ENCODE measurements at regions not wholly inside any gene's neighbourhood (a gene's known extent, or its start where the extent isn't known, plus 50 kb on each side); places are given as distances from the start of the nearest gene placed in this dataset.
"Not testable (repeated sequence)": the region's sequence is repeated elsewhere in the genome, so short reads cannot be mapped to it uniquely, and the experiment has no call there.

- no peak for DNase-seq (ENCODE audit: low read depth)
These were observed 58.3 kb downstream of the PDHA2 start for GRCh38 chr4:95898226-95898625.

GRCh38 chr4:95909211-95909610 lies 69.3 kb downstream of the PDHA2 start:
- no peak for DNase-seq (ENCODE audit: low read depth)

DNA sequence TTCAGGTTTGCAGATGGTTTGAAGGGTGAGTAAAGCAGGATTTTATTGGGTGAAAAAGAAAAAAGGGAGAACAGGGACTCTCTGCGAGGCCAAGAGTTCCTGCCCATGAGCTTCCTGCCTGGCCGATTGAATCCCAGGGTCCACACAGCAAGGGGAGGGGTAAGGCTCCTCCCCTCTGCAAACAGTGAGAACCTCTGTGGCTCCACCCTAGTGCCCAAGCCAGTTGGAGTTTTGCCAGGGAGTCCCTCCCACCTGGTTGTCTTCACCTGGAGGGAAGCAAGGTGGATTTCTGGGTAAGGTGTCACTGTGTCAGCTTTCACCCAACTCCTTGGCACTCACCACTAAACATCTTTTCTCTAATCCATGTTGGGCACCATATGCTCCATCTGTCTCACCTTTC lies 70.9 kb downstream of the PDHA2 start:
- no peak for DNase-seq (ENCODE audit: low read depth)

GRCh38 chr4:95921470-95921869 lies 81.6 kb downstream of the PDHA2 start:
- no peak for DNase-seq (ENCODE audit: low read depth)

GRCh38 chr4:95929448-95930064 lies 89.7 kb downstream of the PDHA2 start:
- peak; percentile 6 for DNase-seq (ENCODE audit: low read depth)

DNA sequence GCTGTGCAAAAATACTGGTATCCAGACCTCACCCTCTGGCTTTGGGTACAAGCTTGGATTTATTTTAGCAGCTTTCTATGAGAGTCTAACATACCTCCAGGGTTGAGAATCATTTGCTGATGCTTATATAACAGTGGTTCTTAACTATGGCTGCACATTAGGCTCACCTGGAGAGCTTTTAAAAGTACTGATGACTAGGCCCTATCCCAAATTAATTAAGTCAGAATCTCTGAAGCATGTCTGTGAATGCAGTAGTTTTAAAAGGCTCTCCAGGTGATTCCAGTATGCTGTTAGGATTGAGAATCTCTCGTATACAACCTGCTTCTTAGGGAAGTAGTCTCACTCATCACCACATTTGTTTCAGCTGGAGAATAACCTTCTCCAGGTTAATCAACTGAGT lies 99.2 kb downstream of the PDHA2 start:
- no peak for DNase-seq (ENCODE audit: low read depth)

GRCh38 chr4:95949136-95949765 lies 109.4 kb downstream of the PDHA2 start:
- DNase-seq (ENCODE audit: low read depth): no peak

DNA sequence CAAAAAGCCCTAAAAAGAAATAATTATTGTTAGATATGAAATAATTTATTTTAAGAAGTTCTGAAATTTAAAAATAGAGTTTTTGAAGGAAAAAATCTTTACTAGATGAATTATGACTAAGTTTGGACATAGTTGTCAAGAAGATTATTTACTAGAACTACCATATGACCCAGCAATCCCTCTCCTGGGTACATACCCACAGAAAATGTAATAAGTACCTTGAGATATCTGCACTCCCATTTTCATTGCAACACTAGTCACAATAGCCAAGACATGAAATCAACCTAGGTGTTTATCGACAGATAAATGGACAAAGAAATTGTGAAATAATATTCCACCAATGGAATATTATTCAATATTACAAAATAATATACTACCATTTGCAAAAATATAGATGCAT lies 109.9 kb downstream of the PDHA2 start:
- no peak for DNase-seq (ENCODE audit: low read depth)

- not testable (repeated sequence) for DNase-seq (ENCODE audit: low read depth)
These were observed 112.6 kb downstream of the PDHA2 start for GRCh38 chr4:95952538-95952937.

DNA sequence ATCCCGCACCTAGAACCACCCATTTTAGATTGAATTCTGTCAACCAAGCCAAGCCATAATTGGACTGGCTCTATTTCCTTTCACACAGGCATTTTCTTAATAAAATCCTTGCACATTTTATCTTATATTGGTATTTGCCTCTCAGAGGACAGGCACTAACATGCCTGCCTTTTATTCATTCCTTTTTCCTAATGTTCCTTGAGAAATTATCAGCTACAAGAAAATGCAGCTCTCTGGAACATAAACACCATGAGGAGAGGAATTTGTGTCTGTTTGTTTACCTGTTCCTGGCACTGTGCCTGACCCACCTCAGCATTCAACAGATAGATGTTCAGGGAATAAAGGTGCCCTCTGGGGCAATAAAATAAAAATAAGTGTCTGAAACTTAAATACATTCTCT lies 116.2 kb downstream of the PDHA2 start:
- DNase-seq (ENCODE audit: low read depth): no peak

GRCh38 chr4:95957054-95957453 lies 117.2 kb downstream of the PDHA2 start:
- DNase-seq (ENCODE audit: low read depth): no peak

- DNase-seq (ENCODE audit: low read depth): no peak
These were observed 117.9 kb downstream of the PDHA2 start for GRCh38 chr4:95957759-95958158.

GRCh38 chr4:95959182-95959581 lies 119.3 kb downstream of the PDHA2 start:
- no peak for DNase-seq (ENCODE audit: low read depth)

DNA sequence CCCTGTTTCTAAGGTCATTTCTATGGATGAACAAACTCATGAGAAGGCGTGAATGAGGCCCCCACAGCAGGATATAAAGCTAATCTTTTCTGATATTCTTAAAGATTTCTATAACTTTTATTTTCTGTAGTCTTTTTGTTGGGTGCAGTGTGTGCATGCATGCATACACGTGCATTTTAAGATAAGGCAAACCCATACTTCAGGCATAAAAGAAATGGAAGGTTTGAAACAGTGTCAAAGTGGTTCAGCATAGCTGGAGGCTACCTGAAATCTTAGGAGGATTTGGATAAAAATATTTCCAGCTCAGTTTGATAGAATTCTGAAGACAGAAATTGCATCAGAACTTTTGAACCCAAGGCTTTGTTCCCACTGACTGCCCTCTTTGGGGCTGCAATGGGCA lies 119.7 kb downstream of the PDHA2 start:
- no peak for DNase-seq (ENCODE audit: low read depth)

DNA sequence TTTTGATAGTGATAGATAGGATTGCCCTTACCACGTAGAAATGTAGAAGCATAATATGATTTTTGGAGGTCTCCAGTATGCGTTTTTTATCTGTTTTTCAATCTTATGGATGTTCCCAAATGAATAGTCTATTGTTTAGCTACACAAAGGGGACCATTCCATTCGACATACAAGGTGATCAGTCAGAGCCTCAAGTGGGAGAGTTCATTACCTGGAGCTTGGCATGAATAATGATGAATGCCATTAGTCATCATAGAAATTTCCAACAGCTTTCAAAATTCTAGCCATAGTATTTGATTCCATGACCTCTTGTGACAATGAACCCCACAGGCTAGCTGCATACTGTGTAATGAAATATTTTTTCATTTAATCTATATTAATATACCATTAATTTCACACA lies 123.6 kb downstream of the PDHA2 start:
- DNase-seq (ENCODE audit: low read depth): no peak

GRCh38 chr4:95979961-95980876 lies 140.3 kb downstream of the PDHA2 start:
- DNase-seq (ENCODE audit: low read depth): no peak

- no peak for DNase-seq (ENCODE audit: low read depth)
These were observed 141.0 kb downstream of the PDHA2 start for GRCh38 chr4:95980877-95981360.

DNA sequence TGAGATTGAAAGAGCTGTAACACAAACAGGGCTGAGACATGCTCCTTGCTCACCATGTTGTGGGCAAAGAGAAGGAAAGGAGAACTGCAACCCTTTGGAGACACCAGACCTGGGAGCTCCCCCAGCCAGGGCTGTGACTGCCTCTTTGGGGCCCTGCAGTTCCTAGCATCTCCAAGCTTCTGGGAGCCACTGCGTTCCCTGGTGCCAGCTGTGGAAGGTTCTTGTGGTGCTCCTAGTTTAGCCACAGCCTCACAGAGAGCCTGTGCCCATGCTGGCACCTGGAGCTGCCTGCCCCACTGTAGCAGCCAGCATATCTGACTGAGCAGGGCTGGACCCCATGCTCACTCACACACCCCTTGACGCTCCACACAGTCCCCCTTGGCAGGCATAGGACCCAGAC lies 141.7 kb downstream of the PDHA2 start:
- DNase-seq (ENCODE audit: low read depth): no peak

DNA sequence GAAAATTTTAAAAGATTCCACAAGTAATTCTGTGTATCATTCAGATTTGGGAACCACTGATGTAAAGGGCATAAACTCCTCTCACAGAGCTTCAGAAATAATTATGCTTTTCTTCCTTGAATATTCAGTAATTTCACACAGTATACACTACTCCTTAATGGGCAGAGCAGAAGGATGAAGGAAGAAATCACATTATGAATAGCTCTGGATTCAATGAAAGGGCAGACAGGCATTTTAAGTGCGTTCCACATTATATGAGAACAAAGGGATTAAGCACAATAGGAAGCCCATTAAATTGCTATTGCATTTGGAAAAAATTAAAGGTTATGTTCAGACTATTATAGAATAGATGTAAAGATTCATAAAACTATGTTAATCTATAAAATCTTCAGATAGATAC lies 142.6 kb downstream of the PDHA2 start:
- no peak for DNase-seq (ENCODE audit: low read depth)

- no peak for DNase-seq (ENCODE audit: low read depth)
These were observed 144.2 kb downstream of the PDHA2 start for GRCh38 chr4:95984081-95984480.

DNA sequence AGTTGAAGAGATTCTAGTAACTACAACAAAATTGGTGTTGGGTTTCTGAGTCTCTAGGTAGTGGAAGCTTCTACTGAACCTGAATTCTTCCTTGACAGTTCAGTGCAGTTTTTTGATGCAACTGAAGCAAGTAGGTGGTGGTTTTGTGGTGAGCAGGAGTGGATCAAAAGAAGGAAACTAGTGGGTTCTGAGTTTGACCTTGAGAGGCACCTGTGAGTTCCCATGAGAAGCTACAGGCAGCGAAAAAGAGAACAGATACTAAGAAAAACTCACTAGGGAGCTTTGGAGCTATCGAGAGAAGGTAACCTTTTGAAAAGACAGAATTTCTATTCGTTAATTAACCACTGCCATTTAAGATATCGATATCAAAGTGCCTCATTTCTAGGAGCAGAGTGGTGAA lies 145.2 kb downstream of the PDHA2 start:
- no peak for DNase-seq (ENCODE audit: low read depth)

GRCh38 chr4:95985791-95986550 lies 146.1 kb downstream of the PDHA2 start:
- no peak for DNase-seq (ENCODE audit: low read depth)

All from RPMI7951 (cell line).